AG09309 (cell line): ENCODE measurements at regions not wholly inside any gene's neighbourhood (a gene's known extent, or its start where the extent isn't known, plus 50 kb on each side); places are given as distances from the start of the nearest gene placed in this dataset.

Experiments
- DNase-seq: peaks from one replicate; pipeline ENCODE4 v3.0.0-alpha.2; 2010; ENCODE audit warnings: low read depth
- H3K4me3 ChIP-seq: 2 replicates; pipeline ENCODE4 v1.5.1; 2011; ENCODE audit warnings: mild to moderate bottlenecking, low read depth, low read length, moderate library complexity; ENCODE audit not compliant: control insufficient read depth
- TF ChIP-seq, protein P1 (sequence below): IDR thresholded peaks from 2 replicates; pipeline ENCODE4 v1.5.1; 2011; ENCODE audit warnings: mild to moderate bottlenecking, low read depth, low read length, inconsistent platforms; ENCODE audit not compliant: insufficient read depth, control insufficient read depth; ENCODE audit errors: missing control alignments

- H3K4me3 ChIP-seq: no peak overlapping the region
- DNase-seq: no peak
- TF ChIP-seq, protein P1, sequence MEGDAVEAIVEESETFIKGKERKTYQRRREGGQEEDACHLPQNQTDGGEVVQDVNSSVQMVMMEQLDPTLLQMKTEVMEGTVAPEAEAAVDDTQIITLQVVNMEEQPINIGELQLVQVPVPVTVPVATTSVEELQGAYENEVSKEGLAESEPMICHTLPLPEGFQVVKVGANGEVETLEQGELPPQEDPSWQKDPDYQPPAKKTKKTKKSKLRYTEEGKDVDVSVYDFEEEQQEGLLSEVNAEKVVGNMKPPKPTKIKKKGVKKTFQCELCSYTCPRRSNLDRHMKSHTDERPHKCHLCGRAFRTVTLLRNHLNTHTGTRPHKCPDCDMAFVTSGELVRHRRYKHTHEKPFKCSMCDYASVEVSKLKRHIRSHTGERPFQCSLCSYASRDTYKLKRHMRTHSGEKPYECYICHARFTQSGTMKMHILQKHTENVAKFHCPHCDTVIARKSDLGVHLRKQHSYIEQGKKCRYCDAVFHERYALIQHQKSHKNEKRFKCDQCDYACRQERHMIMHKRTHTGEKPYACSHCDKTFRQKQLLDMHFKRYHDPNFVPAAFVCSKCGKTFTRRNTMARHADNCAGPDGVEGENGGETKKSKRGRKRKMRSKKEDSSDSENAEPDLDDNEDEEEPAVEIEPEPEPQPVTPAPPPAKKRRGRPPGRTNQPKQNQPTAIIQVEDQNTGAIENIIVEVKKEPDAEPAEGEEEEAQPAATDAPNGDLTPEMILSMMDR: no peak
Measured at GRCh38 chr12:90360300-90360699, 594.7 kb downstream of the CCER1 start.

GRCh38 chr12:90355711-90356355 lies 599.1 kb downstream of the CCER1 start:
- DNase-seq: no peak
- TF ChIP-seq, protein P1: no peak
- H3K4me3 ChIP-seq: no peak overlapping the region

DNA sequence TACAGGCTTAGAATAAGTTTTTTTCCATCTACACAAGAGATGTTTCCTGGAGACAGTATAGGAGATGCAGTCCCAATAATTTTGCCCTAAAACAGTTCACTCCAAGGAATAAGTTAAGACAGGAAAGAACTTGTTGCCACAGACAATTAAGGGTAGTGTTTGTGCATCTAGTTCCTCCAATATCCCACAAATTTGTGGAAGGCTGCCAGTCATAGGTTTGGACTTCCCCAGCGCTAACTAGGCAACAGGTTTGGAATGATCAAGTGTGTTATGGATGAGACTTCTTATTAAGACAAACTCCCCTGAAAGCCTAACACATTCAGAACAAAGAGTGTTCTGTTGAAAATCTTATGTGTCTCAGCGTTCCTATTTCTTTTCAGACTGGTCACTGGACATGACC lies 611.0 kb downstream of the CCER1 start:
- H3K4me3 ChIP-seq: no peak overlapping the region
- no peak for DNase-seq
- TF ChIP-seq, protein P1: no peak

- TF ChIP-seq, protein P1: no peak
- H3K4me3 ChIP-seq: no peak overlapping the region
Measured at GRCh38 chr12:90342081-90342480, 612.9 kb downstream of the CCER1 start.

GRCh38 chr12:90339837-90340236 lies 615.1 kb downstream of the CCER1 start:
- TF ChIP-seq, protein P1: no peak
- no peak for DNase-seq
- no peak overlapping the region for H3K4me3 ChIP-seq

More at GRCh38 chr12:90342081-90342480, 612.9 kb downstream of the CCER1 start:
- no peak for DNase-seq

DNA sequence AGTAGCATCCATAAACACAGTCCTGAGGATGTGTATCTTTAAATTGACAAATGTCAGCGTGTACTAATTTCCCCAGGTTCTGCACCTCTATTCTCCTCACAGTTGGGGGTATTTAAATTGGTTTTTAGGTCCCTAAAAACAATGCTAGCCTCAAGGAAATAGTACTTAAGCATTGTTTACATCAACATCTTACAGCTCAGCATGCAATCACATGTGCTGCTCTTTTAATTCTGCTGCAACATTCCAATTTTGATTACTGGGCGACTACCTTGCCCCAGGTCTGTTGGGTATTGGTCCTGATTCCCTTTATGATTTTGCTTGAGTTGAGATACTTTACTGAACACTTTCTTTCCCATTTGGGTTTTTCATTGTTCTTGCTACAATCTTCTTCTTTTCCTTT lies 616.6 kb downstream of the CCER1 start:
- TF ChIP-seq, protein P1: no peak
- DNase-seq: no peak
- H3K4me3 ChIP-seq: no peak overlapping the region
